ENCODE measurements at regions not wholly inside any gene's neighbourhood (a gene's known extent, or its start where the extent isn't known, plus 50 kb on each side); places are given as distances from the start of the nearest gene placed in this dataset.

- Histone ChIP-seq H2BK5ac (ENCODE audit: low read depth, low read length, poor library complexity, severe bottlenecking) (no peak overlapping the region), H3K4me1 (ENCODE audit: control insufficient read depth, insufficient read depth, low read length) (no peaks in the 10 kb centered on the region), H2AK5ac (ENCODE audit: low read depth, low read length) (no peak overlapping the region), H4K91ac (ENCODE audit: insufficient read depth, low read depth, low read length) (no peak overlapping the region), H2AK9ac (replicated peaks; ENCODE audit: low read depth, low read length, poor library complexity) (no peak overlapping the region), H3K4me2 (ENCODE audit: low read depth, low read length) (no peak overlapping the region), H3K9me3 (ENCODE audit: control insufficient read depth, insufficient read depth, low read length) (no peaks in the 10 kb centered on the region), H3K9ac (ENCODE audit: low read depth, low read length) (no peak overlapping the region), H2AFZ (replicated peaks; ENCODE audit: low read length, poor library complexity) (no peak overlapping the region), H3K18ac (ENCODE audit: low read depth, low read length) (no peak overlapping the region), H2BK120ac (ENCODE audit: low read depth, low read length) (no peak overlapping the region), H3K79me1 (ENCODE audit: low read depth in 1 of 2, low read length in 2 of 2) (no peaks in the 10 kb centered on the region), H4K5ac (ENCODE audit: low read depth, low read length) (no peak overlapping the region), H4K8ac (ENCODE audit: low read depth in 2 of 2, low read length in 2 of 2) (no peak overlapping the region), H3K36me3 (ENCODE audit: control insufficient read depth, insufficient read depth, low read length) (no peaks in the 10 kb centered on the region), H3K4ac (ENCODE audit: low read depth, low read length) (no peak overlapping the region), H3K9me1 (ENCODE audit: insufficient read depth, low read length) (no peaks in the 10 kb centered on the region), H2BK15ac (ENCODE audit: low read depth, low read length) (no peak overlapping the region), H4K20me1 (ENCODE audit: insufficient read depth, low read length) (no peaks in the 10 kb centered on the region), H3K56ac (ENCODE audit: extremely low read depth, insufficient read depth, low read length) (no peak overlapping the region), H3K27me3 (ENCODE audit: control insufficient read depth, insufficient read depth, low read length) (no peaks in the 10 kb centered on the region), H2BK20ac (ENCODE audit: low read depth, low read length) (no peak overlapping the region), H3K27ac (ENCODE audit: insufficient read depth, low read length) (no peak overlapping the region), H3K4me3 (ENCODE audit: insufficient read depth, low read depth, low read length) (no peak overlapping the region), H3K23ac (ENCODE audit: low read depth, low read length) (no peak overlapping the region), H3K14ac (replicated peaks; ENCODE audit: low read depth, low read length) (no peak overlapping the region)
- intact Hi-C loops (cut with micrococcal nuclease): no loop called here
- ATAC-seq (ENCODE audit: low read depth) (no peak), DNase-seq (no peak)
- WGBS, 2 experiments (ENCODE audit: extremely low coverage in 2 of 2, insufficient read length in 1 of 2): no CpG with 5 or more reads among the region's 2 CpGs
- dilution Hi-C loops (cut with HindIII; ENCODE audit: low sequenced_read_pairs, unreplicated experiment): no loop called here
- in situ Hi-C loops (cut with MboI; ENCODE audit: low sequenced_read_pairs): no loop called here
- BruUV-seq (replicated peaks): no TSS peak
- POLR2A ChIA-PET (ENCODE audit: unreplicated experiment): no interaction called here
- CTCF ChIA-PET: no interaction called here
- no peak for TF ChIP-seq BHLHE40 (IDR thresholded peaks at IDR 0.05; ENCODE audit: low read depth, low read length)
- TF ChIP-seq SMC3 (IDR thresholded peaks at IDR 0.05; ENCODE audit: low read depth, low read length): no peak
- no peak for TF ChIP-seq ELK1 (IDR thresholded peaks at IDR 0.05; ENCODE audit: borderline replicate concordance, low read depth, low read length)
- TF ChIP-seq FOS (IDR thresholded peaks at IDR 0.05; ENCODE audit: low read depth, low read length): no peak
- no peak for TF ChIP-seq MXI1 (IDR thresholded peaks at IDR 0.05; ENCODE audit: borderline replicate concordance, low read depth, low read length)
- no peak for TF ChIP-seq USF2 (IDR thresholded peaks at IDR 0.05; ENCODE audit: low read depth, low read length)
- no peak for TF ChIP-seq RAD21 (IDR thresholded peaks at IDR 0.05; ENCODE audit: low read length)
- TF ChIP-seq MAFK (IDR thresholded peaks at IDR 0.05; ENCODE audit: low read depth, low read length): no peak
- TF ChIP-seq POLR2A (IDR thresholded peaks at IDR 0.05; ENCODE audit: low read depth, low read length): no peak
- no peak for TF ChIP-seq RFX5 (IDR thresholded peaks at IDR 0.05; ENCODE audit: low read depth, low read length)
- no peak for TF ChIP-seq MAZ (IDR thresholded peaks at IDR 0.05; ENCODE audit: borderline replicate concordance, low read depth, low read length)
Measured at GRCh38 chr9:29322240-29322639, 1749.0 kb upstream of the C9orf72 start.
